Kidney (tissue), 13 donors: ENCODE measurements at regions not wholly inside any gene's neighbourhood (a gene's known extent, or its start where the extent isn't known, plus 50 kb on each side); places are given as distances from the start of the nearest gene placed in this dataset.

ENCODE experiments used
- DNase-seq, 5 donors: peaks; one replicate each; pipeline ENCODE4 v3.0.0-alpha.2; 2013 to 2020
- FAIRE-seq: peaks from 2 replicates; lab custom pipeline; 2012; peaks lifted over from hg19 to GRCh38; lab: Jason Lieb, UNC
- H3K27ac ChIP-seq, 2 donors: one replicate each; pipeline ENCODE4 v1.7.0; 2013; ENCODE audit warnings: low read depth in 2 of 2, low read length in 2 of 2, inconsistent platforms in 1 of 2
- H3K27me3 ChIP-seq: one replicate; pipeline ENCODE4 v1.7.1; 2013; ENCODE audit warnings: low read length, inconsistent platforms; ENCODE audit not compliant: control insufficient read depth, insufficient read depth
- H3K36me3 ChIP-seq, 3 donors: one replicate each; pipeline versions ENCODE4 v1.7.0 to v1.7.1; 2013; ENCODE audit warnings: low read length in 3 of 3, control low read depth in 1 of 3, inconsistent platforms in 1 of 3; ENCODE audit not compliant: insufficient read depth in 3 of 3, control insufficient read depth in 2 of 3
- H3K4me1 ChIP-seq, 3 donors: one replicate each; pipeline versions ENCODE4 v1.7.0 to v1.7.1; 2013; ENCODE audit warnings: low read length in 3 of 3, inconsistent platforms in 1 of 3, low read depth in 1 of 3; ENCODE audit not compliant: control insufficient read depth in 2 of 3, insufficient read depth in 2 of 3
- H3K4me3 ChIP-seq, 3 donors: one replicate each; pipeline versions ENCODE4 v1.7.0 to v1.8.1; 2013; ENCODE audit warnings: low read length in 3 of 3, control low read depth in 1 of 3, inconsistent platforms in 1 of 3
- H3K9ac ChIP-seq, 3 donors: one replicate each; pipeline versions ENCODE4 v1.7.0 to v1.7.1; 2013; ENCODE audit warnings: low read length in 3 of 3, control low read depth in 1 of 3, inconsistent platforms in 1 of 3
- H3K9me3 ChIP-seq, 3 donors: one replicate each; pipeline versions ENCODE4 v1.7.0 to v1.7.1; 2013; ENCODE audit warnings: low read length in 3 of 3, control low read depth in 1 of 3, inconsistent platforms in 1 of 3; ENCODE audit not compliant: control insufficient read depth in 2 of 3, insufficient read depth in 1 of 3
- intact Hi-C: fragments of 100-400 bp; cut with DNase I; formaldehyde crosslinking; loops from one replicate; pipeline ENCODE4 v1.11.1; 2022
- TF ChIP-seq, protein P1 (sequence below): IDR thresholded peaks from 3 replicates; pipeline ENCODE4 v1.5.1; 2012; ENCODE audit warnings: mild to moderate bottlenecking, moderate library complexity, borderline replicate concordance; ENCODE audit not compliant: insufficient read depth; ENCODE audit errors: extremely low read depth
- donor health status: control.
- donor health status: control.
- donor health status: control.
- donor health status: control.
- donor health status: control.
- donor health status: DM: yes; HTN: yes; CAD: no.
- donor health status: Normal renal cell carcinoma (clear cell type).

DNA sequence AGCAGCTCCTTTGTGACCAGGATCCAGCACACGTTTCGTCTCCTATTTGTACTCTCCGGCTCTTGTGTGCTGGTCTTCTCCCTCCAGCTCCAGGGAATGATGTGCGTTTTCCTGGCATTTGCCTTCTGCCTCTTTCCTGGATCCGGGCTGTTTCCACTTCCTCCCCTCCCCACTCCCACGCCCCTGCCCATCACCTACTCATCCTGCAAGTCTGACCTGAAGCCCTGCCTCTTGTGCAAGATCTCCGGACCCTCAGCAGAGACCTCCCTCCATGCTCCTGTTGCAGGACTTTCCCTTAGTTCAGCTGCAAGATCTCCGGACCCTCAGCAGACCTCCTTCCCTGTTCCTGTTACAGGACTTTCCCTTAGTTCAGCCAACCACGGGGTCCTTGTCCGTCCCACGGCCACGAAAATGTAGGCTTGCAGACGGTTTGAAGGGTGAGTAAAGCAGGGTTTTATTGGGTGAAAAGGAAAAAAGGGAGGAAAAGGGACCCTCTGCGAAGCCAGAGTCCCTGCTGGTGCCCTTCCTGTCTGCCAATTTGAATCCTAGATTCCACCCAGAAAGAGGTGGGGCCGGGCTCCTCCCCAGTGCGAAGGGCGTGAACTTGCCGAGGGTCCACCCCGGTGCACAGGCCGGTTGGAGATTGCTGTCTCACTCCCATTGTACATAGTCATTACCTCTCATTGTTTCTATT lies 74.4 kb upstream of the IRF2 start:
- Histone ChIP-seq H3K27ac (no peak overlapping the region), H3K9me3 (no peaks in the 10 kb centered on the region), H3K27me3 (no peaks in the 10 kb centered on the region), H3K4me3 (peak overlapping the region in 1 of 3 donors; percentile 37), H3K36me3 (no peaks in the 10 kb centered on the region), H3K4me1 (no peaks in the 10 kb centered on the region), H3K9ac (no peak overlapping the region)
- no peak for FAIRE-seq
- DNase-seq, result no peak
- intact Hi-C loops, result loop anchor here (10.0 kb wide), 1 partner anchor 274 kb away; no protein-coding TSS in a partner anchor
- TF ChIP-seq, protein P1, sequence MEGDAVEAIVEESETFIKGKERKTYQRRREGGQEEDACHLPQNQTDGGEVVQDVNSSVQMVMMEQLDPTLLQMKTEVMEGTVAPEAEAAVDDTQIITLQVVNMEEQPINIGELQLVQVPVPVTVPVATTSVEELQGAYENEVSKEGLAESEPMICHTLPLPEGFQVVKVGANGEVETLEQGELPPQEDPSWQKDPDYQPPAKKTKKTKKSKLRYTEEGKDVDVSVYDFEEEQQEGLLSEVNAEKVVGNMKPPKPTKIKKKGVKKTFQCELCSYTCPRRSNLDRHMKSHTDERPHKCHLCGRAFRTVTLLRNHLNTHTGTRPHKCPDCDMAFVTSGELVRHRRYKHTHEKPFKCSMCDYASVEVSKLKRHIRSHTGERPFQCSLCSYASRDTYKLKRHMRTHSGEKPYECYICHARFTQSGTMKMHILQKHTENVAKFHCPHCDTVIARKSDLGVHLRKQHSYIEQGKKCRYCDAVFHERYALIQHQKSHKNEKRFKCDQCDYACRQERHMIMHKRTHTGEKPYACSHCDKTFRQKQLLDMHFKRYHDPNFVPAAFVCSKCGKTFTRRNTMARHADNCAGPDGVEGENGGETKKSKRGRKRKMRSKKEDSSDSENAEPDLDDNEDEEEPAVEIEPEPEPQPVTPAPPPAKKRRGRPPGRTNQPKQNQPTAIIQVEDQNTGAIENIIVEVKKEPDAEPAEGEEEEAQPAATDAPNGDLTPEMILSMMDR, result no peak

DNA sequence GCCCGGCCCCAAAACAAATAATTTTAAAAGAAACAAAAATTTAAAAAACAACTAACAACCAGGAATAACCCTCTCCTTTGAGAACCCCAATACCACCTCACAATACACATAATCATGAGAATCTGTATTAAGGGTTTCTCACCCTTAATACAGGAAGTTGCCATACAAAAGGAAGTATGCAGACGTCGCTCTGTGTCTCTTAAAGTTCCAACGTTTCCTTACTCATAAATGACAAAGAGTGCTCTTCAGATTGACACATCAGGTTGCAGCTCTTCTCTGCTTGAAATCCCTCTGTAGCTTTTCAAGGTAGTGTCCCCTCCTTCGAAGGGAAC lies 73.9 kb upstream of the IRF2 start:
- H3K9me3 ChIP-seq, result no peaks in the 10 kb centered on the region
- FAIRE-seq, result no peak
- intact Hi-C loops, result loop anchor here (10.0 kb wide), 1 partner anchor 273 kb away; no protein-coding TSS in a partner anchor
- no peak overlapping the region for H3K9ac ChIP-seq
- TF ChIP-seq, protein P1, result no peak
- no peaks in the 10 kb centered on the region for H3K36me3 ChIP-seq
- no peaks in the 10 kb centered on the region for H3K27me3 ChIP-seq
- DNase-seq, result no peak
- H3K4me3 ChIP-seq, result peak overlapping the region in 1 of 3 donors; percentile 29
- no peak overlapping the region for H3K27ac ChIP-seq
- no peaks in the 10 kb centered on the region for H3K4me1 ChIP-seq

DNA sequence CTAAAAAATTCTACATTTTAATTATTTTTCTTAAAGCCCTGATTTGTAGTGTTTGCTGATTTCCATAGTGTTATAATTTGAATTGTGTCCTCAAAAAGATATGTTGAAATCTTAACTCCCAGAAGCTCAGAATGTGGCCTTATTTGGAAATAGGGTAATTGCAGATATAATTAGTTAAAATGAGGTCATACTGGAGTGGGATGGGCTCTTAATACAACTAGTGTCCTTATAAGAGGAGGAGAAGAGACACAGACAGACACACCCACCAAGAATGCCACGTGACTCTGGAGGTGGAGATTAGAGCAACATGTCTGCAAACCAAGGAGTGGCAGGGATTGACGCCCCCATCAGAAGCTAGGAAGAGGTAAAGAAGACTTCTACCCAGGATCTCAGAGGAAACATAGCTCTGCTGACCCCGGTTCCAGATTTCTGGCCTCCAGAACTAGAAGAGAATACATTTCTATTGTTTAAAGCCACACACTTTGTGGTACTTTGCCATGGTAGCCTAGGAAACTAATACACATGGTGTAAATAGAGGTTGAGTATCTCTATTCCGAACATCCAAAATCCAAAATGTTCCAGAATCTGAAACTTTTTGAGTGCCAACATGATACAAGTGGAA lies 70.5 kb upstream of the IRF2 start:
- no peaks in the 10 kb centered on the region for H3K4me1 ChIP-seq
- no peaks in the 10 kb centered on the region for H3K9me3 ChIP-seq
- intact Hi-C loops, result loop anchor here (10.0 kb wide), 1 partner anchor 270 kb away; no protein-coding TSS in a partner anchor
- H3K36me3 ChIP-seq, result no peaks in the 10 kb centered on the region
- H3K27ac ChIP-seq, result no peak overlapping the region
- TF ChIP-seq, protein P1, result no peak
- no peaks in the 10 kb centered on the region for H3K27me3 ChIP-seq
- H3K4me3 ChIP-seq, result no peak overlapping the region
- H3K9ac ChIP-seq, result no peak overlapping the region
- DNase-seq, result no peak
- no peak for FAIRE-seq
